NCI-H2227 (cell line): ENCODE measurements at regions not wholly inside any gene's neighbourhood (a gene's known extent, or its start where the extent isn't known, plus 50 kb on each side); places are given as distances from the start of the nearest gene placed in this dataset.
"Not testable (repeated sequence)": the region's sequence is repeated elsewhere in the genome, so short reads cannot be mapped to it uniquely, and the experiment has no call there.

Experiments
- DNase-seq: peaks from one replicate; lab custom pipeline; 2025; ENCODE audit not compliant: unreplicated experiment; lab: John Stamatoyannopoulos, UW

DNA sequence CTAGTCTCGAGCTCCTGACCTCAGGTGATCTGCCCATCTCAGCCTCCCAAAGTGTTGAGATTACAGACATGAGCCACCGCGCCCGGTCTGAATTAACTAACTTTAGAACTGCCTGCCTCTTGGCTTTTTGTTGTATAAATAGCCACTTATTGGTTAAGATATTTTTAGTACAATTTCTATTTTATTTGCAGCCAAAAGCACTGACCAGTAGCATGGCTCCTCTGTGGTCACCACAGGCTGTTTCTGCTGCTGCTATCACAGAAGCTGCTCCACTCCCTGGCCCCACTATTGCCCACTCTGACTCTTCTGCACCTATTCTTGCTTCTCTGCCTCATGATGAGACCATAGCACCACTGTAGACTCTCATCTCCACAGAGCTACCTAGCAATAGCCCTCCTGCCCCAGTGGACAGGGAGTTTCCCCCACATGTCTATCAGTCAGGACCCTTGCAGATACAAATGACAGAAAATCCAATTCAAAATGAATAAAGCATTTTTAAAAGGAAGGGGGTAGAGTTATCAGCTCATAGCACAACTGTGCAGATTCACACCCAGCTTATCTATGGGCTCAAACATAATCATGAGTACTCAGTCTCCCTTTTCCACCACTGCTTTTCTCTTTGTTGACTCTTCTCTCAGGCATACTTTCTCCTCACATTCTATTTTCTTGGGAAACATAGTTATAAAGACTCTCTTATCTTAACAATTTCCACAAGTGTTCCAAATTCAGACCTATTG is 151.8 kb upstream of the EPB41L4A start:
- DNase-seq, result no peak

DNA sequence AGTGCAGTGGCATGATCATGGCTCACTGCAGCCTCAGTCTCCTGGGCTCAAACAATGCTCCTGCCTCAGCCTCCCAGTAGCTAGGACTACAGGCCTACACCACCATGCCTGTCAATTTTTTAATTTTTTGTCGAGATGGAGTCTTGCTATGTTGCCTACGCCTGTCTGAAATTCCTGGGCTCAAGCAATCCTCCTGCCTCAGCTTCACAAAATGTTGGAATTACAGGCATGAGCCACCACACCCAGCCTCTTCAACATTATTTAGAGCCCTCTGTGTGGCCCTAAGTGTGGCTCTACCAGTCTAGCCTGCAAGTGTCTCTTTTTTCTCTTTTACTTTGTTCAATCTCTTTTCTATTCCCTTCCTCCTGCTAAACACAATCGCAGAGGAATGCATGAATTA is 154.4 kb upstream of the EPB41L4A start:
- DNase-seq, result no peak

DNA sequence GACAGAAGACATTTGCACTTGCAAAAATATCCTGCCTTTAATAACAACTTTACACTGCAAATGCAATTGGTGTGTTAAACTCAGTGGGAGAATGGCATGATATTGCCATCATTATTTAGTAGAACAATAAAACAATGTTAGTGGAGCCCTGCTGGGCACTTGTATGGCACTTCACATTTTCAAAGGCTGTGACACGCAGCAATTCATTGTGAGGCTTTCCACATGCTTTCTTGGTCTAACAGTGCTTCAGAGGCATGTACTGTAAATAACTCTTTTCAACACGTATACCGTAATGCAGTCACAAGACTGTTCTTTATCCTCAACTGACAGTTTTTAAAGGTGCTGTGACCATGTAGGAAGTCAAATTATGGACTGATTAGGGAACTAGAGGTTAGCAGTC is 155.5 kb upstream of the EPB41L4A start:
- DNase-seq, result peak; percentile 69

DNA sequence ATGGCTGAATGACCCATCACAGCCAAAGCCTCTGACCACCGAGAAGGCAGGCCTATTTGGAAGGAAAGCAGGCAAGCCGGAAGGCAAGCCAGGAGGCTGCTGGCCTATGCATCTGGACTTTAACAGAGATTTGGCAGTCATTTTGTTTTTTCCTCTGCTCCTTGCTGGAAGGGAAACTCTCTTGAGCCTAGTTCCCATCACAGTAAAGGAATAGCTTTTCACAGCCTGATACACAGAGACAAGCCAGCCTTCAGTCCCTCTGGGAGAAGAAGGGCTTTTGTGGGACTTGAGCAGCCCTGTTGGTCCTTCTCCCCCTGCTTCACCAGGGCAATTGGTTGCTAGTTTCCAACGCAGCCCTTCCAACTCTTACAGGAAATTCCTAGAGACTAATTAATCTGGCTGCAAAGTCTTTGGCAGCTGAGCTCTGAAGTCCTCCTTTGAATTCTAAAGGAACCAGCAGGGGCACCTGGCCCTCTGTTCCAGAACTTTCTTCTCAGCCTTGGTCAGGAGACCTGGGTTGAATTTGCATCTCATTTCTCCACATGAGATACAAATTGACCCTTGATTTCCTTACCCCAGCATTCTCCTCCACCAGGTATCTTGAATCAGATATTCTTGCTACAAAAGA is 157.3 kb upstream of the EPB41L4A start:
- no peak for DNase-seq

- no peak for DNase-seq
Measured at GRCh38 chr5:112579599-112580170, 158.0 kb upstream of the APC start.

DNA sequence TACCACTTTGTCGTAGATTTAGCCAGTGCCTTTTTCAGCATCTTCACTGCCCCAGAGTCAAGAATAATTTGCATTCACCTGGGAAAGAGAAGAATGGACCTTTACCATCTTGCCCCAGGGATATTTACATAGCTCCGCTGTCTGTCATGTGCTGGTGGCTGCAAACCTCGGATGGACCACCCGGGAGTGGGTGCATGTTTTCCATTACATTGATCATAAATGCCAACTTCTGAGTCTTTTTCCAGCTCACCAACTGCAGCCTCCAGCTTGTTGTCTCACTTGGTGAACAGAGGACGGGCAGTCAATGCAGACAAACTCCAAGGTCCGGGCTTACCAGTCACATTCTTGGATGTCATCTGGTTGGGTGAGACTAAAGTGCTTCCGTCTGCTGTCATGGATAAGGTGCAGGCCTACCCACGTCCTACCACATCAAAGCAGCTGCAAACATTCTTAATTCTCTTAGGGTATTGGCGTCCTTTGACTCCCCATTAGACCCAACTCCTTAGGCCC is 155.8 kb upstream of the APC start:
- no peak for DNase-seq

DNA sequence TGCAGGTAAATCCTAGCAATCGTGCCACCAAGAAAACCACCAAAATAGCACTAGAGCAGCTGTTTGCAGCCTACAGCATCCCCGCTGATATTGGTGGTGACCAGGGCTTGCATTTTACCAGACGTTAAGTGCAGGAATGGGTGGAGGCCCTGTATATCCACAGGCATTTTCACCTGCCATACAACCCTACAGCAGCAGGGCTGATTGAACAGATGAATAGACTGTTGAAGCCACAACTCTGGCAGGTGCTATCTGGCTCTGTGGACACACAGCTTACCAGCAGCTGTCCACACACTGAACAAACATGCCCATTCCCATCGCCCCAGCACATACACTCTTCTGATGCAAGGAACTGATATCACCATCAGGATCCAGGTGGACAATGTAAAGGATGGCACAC is 154.5 kb upstream of the APC start:
- DNase-seq, result no peak

- no peak for DNase-seq
Measured at GRCh38 chr5:112584781-112585180, 152.9 kb upstream of the APC start.

DNA sequence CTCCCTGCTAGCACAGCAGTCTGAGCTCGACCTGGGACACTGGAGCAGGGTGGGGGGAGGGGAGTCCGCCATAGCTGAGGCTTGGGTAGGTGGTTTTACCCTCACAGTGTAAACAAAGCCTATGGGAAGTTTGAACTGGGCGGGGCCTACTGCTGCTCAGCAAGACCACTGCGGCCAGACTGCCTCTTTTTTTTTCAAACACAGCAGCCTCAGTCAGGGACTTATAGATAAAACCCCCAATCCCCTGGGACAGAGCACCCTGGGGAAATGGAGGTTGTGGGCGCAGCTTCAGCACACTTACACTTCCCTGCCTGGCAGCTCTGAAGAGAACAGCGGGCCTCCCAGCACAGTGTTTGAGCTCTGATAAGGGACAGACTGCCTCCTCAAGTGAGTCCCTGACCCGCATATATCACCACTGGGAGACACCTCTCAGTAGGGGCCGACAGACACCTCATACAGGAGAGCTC is 151.1 kb upstream of the APC start:
- DNase-seq, result no peak

GRCh38 chr5:112590858-112591257 is 146.8 kb upstream of the APC start:
- DNase-seq, result not testable (repeated sequence)

- peak; percentile 18 for DNase-seq
Measured at GRCh38 chr5:112594095-112594850, 143.4 kb upstream of the APC start.

GRCh38 chr5:112594941-112595340 is 142.7 kb upstream of the APC start:
- DNase-seq, result no peak

DNA sequence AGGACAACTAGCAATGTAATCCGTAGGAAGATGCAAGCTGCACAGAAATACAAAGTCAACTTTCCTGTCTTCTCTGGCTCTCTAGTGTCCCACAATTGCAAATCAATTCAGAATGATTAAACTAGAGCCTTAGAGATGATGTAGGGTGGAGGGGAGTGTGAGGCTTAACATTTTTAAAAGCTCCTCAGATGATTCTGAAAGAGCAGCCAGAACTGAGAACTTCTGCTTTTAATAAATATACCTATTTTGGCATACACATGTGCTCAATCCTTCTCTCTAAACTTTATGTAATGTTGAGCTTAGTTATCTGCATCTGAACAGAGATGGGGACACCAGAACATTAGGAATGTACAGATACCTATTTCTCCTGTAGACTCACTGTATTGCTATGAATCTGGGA is 139.9 kb upstream of the APC start:
- no peak for DNase-seq

- not testable (repeated sequence) for DNase-seq
Measured at GRCh38 chr5:112600510-112600909, 137.2 kb upstream of the APC start.

DNA sequence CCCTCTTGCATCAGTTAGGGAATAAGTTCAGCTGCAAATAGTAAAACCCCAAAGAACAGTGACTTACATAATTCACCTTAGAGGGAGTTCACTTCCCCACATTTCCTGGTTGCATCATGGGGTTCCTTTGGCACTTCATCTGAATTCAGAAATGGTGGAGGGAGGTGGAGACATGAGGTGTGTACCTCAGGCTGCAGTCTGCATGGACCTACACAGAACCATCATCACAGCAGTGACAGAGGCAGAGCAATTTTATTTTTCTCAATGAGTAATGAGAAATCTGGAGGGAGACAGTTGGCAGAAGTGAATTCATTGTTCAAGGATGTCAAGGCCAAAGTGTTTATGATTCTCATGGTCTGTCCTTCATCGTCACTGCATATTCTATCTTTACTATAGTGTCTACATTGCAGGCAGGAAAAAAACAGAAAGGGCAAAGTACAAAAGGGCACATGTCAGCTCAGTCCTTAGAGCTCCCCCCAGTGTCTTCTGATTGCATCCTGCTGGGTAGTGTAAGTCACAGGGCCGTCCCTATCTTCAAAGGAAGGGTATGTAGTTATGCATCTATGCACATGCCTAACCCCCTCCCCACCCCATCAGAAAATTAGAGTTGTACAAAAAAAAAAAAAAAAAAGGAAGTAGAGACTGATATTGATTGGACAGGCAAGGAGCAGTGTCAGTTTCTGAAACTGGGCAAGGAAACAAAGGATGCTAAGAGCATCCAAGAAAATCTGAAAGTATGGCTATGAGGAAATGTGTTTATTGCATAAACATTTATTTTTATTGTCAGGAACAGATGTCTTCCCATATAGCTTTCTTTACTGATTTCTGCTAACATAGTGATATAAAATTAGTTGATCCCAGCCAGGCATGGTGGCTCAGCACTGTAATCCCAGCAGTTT is 132.7 kb upstream of the APC start:
- no peak for DNase-seq

DNA sequence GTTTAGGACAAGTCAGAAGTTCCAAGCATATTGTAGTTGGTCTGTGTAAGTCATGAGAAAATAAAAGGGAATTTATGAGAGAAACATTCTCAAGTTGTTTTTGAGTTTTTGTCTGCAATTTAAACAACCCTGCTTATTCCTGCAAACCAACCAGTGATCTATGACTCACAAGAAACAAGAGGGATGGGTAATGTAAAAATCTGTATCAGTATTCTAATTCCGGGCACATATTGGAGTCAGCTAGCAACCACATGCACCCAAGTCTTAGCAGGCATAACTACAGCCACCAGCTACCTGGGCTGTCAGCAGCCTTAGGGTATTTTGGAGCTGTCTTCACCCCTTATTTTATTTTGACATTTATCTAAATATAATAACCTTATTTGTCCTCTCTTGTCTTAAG is 128.7 kb upstream of the APC start:
- no peak for DNase-seq

GRCh38 chr5:112612663-112613062 is 125.0 kb upstream of the APC start:
- DNase-seq, result no peak

GRCh38 chr5:112614285-112614684 is 123.4 kb upstream of the APC start:
- no peak for DNase-seq

- DNase-seq, result no peak
Measured at GRCh38 chr5:112614986-112615385, 122.7 kb upstream of the APC start.

DNA sequence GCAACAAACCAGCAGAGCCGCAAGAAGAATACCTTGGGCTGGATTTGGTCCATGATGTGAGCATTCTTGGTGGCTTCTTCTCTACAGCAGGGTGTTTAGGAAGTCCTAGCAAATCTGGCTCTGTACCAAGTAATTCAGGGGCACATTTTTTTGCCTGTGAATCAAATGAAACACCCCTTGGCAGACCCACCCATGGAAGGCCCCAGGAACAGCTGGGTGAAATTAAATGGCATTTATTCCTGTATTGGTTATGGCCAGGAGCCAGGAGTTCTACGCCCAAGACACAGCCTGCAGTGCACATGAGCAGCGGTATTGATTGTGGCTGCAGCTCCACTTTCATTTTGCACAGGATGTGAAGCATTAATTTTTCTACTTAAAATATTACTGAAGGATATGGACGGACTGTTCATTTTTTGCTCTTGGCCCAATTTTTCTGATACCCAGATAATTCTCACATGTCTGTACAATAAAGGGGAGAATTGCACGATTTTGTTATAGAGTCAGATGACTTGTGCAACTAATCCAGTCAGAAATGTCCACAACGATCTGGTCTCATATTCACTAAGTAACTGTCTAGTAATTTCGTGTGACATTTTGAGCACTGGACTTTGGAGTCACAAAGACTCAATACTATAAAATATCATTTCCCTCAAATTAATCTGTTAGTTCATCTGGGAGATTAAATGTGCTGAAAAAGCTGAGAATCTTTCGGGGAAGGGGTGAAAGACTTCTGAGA is 120.7 kb upstream of the APC start:
- DNase-seq, result peak; percentile 19
